Peyer's patch (tissue), 4 donors: ENCODE measurements at regions not wholly inside any gene's neighbourhood (a gene's known extent, or its start where the extent isn't known, plus 50 kb on each side); places are given as distances from the start of the nearest gene placed in this dataset.

Experiments used
- CTCF ChIP-seq, 6 experiments: fragments of 450-650 bp in 4 of 6; fragments of 200-600 bp in 2 of 6; sonication (generic) in 1 of 6; IDR thresholded peaks; one replicate each; pipeline ENCODE4 v1.5.1; 2017 to 2019; ENCODE audit warnings: antibody characterized with exemption in 6 of 6, mild to moderate bottlenecking in 3 of 6, moderate library complexity in 1 of 6
- POLR2A ChIP-seq, 2 donors: fragments of 450-650 bp; IDR thresholded peaks; one replicate each; pipeline ENCODE4 v1.5.1; 2017; ENCODE audit warnings: antibody characterized with exemption in 2 of 2, mild to moderate bottlenecking in 2 of 2, moderate library complexity in 2 of 2

GRCh38 chr11:129751511-129751910 is 64.1 kb upstream of the TMEM45B start:
- TF ChIP-seq CTCF (IDR thresholded peaks at IDR 0.05) (no peak), POLR2A (IDR thresholded peaks at IDR 0.05) (no peak)
